ENCODE measurements at regions not wholly inside any gene's neighbourhood (a gene's known extent, or its start where the extent isn't known, plus 50 kb on each side); places are given as distances from the start of the nearest gene placed in this dataset.
"Not testable (repeated sequence)": the region's sequence is repeated elsewhere in the genome, so short reads cannot be mapped to it uniquely, and the experiment has no call there.

DNA sequence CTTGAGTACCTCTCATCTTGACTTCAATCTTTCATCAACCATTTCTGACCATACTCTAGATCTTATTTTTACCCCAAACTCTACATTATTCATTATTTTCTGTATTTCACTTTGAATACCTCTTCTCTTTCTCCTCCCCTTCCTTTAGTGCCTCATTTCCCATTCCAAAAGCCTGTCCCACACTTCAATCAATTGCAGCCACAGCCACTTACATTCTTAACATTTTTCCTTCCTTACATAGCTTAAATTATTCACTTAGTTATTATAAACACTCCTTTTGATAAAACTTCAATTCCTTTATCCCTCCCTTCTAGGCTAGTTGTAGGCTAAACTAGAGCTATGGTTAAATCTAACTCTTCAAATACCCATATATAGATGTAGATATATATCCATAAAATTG lies 344.0 kb downstream of the PRR16 start:
- DNase-seq (ENCODE audit: low spot score) (no peak), ATAC-seq (ENCODE audit: low FRiP score) (no peak)
- TF ChIP-seq CTCF (IDR thresholded peaks at IDR 0.05) = no peak

- no peak for DNase-seq (ENCODE audit: low spot score)
- no peak for ATAC-seq (ENCODE audit: low FRiP score)
- TF ChIP-seq CTCF (IDR thresholded peaks at IDR 0.05) = no peak
Observed at GRCh38 chr5:120808606-120809005, 344.5 kb downstream of the PRR16 start.

- DNase-seq (ENCODE audit: low spot score) = no peak
- ATAC-seq (ENCODE audit: low FRiP score) = no peak
- TF ChIP-seq CTCF (IDR thresholded peaks at IDR 0.05) = no peak
Observed at GRCh38 chr5:120813551-120813950, 349.5 kb downstream of the PRR16 start.

DNA sequence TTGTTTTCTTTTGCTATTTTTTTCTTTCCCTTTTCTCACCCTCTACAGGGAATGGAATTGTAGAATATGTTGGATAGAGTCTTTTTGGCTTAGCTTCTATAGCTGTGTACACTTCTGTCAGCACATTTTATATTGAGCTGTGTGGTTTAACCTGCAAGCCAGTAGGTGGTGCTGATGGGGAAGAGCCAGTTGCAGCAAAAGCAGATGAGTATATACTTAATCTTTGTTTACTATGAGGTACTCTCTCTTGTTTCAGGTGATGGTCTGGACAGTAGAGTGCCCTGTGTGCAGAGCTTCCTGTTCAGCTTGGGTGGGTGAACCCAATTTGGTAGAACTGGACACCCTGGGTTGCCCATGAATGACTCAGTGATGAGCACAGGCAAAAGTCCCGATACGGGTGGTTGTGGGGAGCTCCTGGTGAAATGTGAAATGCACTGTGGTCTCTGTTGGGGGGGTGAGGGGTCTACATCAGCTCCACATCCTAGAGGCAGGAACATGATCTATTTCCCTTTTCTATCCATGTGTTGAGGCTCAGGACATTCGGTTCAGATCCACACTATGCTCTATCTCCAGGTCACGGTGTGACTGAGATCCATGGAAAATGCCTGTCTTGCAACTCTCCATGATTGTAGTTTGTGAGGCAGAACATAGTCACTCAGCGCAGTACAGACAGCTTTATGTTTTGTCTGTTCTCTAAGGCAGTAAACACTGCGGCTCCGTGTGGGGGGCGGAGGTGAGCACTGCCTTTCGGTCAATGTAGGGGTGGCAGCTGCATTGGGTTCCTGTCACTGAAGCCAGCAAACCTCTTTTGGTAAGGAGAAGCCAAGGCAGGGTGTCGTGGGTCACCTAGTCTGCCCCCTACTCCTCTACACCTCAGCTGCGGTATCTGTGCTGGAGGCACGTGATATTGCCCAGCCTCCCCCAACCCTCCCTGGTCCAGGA lies 353.2 kb downstream of the PRR16 start:
- no peak for ATAC-seq (ENCODE audit: low FRiP score)
- no peak for TF ChIP-seq CTCF (IDR thresholded peaks at IDR 0.05)
- DNase-seq (ENCODE audit: low spot score) = no peak

GRCh38 chr5:120818128-120818527 lies 354.0 kb downstream of the PRR16 start:
- no peak for DNase-seq (ENCODE audit: low spot score)
- no peak for TF ChIP-seq CTCF (IDR thresholded peaks at IDR 0.05)
- no peak for ATAC-seq (ENCODE audit: low FRiP score)

DNA sequence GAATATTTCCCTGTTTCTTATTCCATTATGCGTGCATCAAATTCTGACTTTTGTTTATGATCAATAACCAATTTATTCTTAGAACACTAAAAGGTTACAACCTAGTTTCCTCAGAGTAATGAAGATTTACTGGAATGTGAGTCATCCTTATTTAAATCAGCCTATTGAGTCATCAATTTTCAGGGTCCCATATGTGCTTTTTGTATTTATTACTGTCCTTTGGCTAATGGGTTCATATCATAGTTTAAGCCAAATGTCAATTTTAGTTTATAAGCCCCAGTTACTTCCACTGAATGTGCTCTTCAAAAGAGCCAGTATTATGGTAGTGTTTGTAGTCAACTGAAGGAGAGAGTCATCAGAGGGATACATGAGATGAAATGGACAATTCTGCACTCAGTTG lies 359.2 kb downstream of the PRR16 start:
- no peak for TF ChIP-seq CTCF (IDR thresholded peaks at IDR 0.05)
- no peak for ATAC-seq (ENCODE audit: low FRiP score)
- DNase-seq (ENCODE audit: low spot score) = no peak

DNA sequence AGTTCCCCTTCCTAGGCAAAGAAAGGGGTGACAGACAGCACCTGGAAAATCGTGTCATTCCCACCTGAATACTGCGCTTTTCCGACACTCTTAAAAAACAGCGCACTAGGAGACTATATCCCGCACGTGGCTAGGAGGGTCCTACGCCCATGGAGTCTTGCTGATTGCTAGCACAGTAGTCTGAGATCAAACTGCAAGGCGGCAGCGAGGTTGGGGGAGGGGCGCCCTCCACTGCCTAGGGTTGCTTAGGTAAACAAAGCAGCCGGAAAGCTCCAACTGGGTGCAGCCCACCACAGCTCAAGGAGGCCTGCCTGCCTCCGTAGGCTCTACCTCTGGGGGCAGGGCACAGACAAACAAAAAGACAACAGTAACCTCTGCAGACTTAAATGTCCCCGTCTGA lies 367.5 kb downstream of the PRR16 start:
- ATAC-seq (ENCODE audit: low FRiP score); DNase-seq (ENCODE audit: low spot score): not testable (repeated sequence)

All from omental fat pad (tissue), 3 donors.